ENCODE measurements at regions not wholly inside any gene's neighbourhood (a gene's known extent, or its start where the extent isn't known, plus 50 kb on each side); places are given as distances from the start of the nearest gene placed in this dataset.

DNA sequence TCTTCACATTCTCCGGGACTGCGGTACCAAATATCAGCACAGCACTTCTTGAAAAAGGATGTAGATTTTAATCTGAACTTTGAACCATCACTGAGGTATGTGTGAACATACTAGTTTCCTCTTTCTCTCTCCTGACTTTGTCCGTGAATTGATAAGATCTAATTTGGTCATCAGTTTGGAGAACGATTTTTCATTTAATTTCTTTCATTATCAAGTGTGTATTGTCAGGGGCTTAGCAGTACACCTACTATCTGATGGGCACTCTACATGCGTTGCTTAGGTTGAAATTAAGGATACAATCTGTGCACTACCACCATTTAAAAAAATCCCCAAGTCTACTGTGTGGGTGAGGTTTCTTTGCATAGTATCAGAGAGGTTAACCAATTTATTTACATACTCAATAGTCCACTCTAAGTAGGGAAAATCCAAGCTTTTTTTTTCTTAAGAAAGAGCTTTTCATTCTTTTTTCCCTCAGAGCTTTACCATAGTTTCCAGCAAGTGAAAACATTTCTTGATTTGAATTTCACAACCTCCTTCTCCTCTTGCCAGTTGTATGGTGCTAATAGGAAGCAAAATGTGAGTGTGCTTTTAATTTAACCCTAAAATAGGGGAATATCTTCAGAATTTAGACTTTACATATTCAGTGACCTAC lies 105.4 kb upstream of the ESR1 start:
- peak in 1 of 14 experiments; percentile 28 for DNase-seq
- no peaks in the 10 kb centered on the region for H3K27me3 ChIP-seq (ENCODE audit: control insufficient read depth in 1 of 2, insufficient read depth in 2 of 2, low read length in 2 of 2)
- CTCF ChIA-PET: no interaction called here
- H3K4me3 ChIP-seq (ENCODE audit: low read length): no peak overlapping the region
- Mint-ChIP-seq H3K4me1 (ENCODE audit: low read depth) (peaks cover 25% of the 10 kb centered on the region), H3K27ac (peak overlapping the region; percentile 62), H3K36me3 (ENCODE audit: low read depth) (no peaks in the 10 kb centered on the region), H3K9me3 (no peaks in the 10 kb centered on the region), H3K4me3 (no peak overlapping the region), H3K27me3 (no peaks in the 10 kb centered on the region)
- TF ChIP-seq, protein P1, sequence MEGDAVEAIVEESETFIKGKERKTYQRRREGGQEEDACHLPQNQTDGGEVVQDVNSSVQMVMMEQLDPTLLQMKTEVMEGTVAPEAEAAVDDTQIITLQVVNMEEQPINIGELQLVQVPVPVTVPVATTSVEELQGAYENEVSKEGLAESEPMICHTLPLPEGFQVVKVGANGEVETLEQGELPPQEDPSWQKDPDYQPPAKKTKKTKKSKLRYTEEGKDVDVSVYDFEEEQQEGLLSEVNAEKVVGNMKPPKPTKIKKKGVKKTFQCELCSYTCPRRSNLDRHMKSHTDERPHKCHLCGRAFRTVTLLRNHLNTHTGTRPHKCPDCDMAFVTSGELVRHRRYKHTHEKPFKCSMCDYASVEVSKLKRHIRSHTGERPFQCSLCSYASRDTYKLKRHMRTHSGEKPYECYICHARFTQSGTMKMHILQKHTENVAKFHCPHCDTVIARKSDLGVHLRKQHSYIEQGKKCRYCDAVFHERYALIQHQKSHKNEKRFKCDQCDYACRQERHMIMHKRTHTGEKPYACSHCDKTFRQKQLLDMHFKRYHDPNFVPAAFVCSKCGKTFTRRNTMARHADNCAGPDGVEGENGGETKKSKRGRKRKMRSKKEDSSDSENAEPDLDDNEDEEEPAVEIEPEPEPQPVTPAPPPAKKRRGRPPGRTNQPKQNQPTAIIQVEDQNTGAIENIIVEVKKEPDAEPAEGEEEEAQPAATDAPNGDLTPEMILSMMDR (IDR thresholded peaks at IDR 0.05): no peak
- intact Hi-C loops (cut with DNase I, micrococcal nuclease): no loop called here
- H3K9me3 ChIP-seq (ENCODE audit: control insufficient read depth in 1 of 2, insufficient read depth in 1 of 2, low read length in 2 of 2): peaks cover 0 to 3% of the 10 kb centered on the region in 2 experiments
- POLR2A ChIA-PET: interaction anchor here (0.9 to 1.9 kb wide), 3 partner anchors 11 to 26 kb away, joined by 3 to 6 read pairs (median 5); no protein-coding TSS in a partner anchor
- H3K4me1 ChIP-seq (ENCODE audit: insufficient read depth, low read length): peaks cover 12% of the 10 kb centered on the region
- H3K36me3 ChIP-seq (ENCODE audit: insufficient read depth, low read length): no peaks in the 10 kb centered on the region
- no peak overlapping the region for H3K27ac ChIP-seq (ENCODE audit: low read depth in 1 of 2, low read length in 2 of 2)
- ATAC-seq (ENCODE audit: poor library complexity): no peak

DNA sequence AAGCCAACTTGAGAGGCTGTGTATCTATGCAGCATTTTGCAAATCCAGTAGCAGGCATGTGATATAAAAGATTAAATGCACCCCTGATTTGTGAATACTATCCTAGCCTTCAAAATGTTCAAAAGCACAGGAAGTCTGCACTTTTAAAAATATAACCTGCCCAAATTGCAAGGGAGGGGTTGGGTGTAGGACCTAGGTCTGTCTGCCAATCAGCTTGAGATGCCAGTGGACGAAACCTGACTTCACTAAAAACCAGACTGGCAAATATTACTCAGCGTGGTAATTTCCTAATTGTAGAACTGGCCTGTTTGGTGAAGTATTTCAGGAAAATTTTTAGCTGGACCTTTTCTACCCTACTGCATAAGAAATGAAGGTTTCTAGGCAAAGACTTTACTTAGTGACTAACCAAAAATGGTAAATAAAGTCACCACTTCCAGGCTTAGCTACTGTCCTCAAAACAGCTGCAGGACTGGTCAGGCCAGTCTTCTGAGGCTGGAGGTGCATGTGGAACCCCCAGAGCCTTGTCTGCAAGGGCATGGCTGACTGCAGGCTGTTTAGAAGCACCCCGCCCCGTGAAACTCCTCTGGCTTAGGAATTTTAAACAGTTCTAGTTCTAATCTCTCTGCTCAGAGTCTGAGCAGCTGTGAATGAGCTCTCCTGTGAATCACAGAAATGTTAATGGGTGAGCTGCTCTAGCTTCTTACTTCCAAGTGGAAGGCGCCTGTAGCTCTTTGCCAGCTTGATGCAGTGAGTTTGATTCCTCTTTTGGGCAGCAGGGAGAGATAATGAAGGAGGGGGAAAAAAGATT lies 104.4 kb upstream of the ESR1 start:
- TF ChIP-seq, protein P1 (IDR thresholded peaks at IDR 0.05): no peak
- no peaks in the 10 kb centered on the region for H3K27me3 ChIP-seq (ENCODE audit: control insufficient read depth in 1 of 2, insufficient read depth in 2 of 2, low read length in 2 of 2)
- H3K4me1 ChIP-seq (ENCODE audit: insufficient read depth, low read length): peaks cover 12% of the 10 kb centered on the region
- peak overlapping the region in 1 of 2 donors; percentile 20 for H3K27ac ChIP-seq (ENCODE audit: low read depth in 1 of 2, low read length in 2 of 2)
- intact Hi-C loops (cut with DNase I, micrococcal nuclease): no loop called here
- ATAC-seq (ENCODE audit: poor library complexity) (no peak), DNase-seq (peak in 1 of 14 experiments; percentile 30)
- H3K4me3 ChIP-seq (ENCODE audit: low read length): no peak overlapping the region
- no peaks in the 10 kb centered on the region for H3K36me3 ChIP-seq (ENCODE audit: insufficient read depth, low read length)
- Mint-ChIP-seq H3K4me3 (no peak overlapping the region), H3K27ac (peak overlapping the region; percentile 4), H3K36me3 (ENCODE audit: low read depth) (no peaks in the 10 kb centered on the region), H3K9me3 (no peaks in the 10 kb centered on the region), H3K4me1 (ENCODE audit: low read depth) (peaks cover 25% of the 10 kb centered on the region), H3K27me3 (no peaks in the 10 kb centered on the region)
- POLR2A ChIA-PET: interaction anchor here (0.9 to 1.9 kb wide), 2 partner anchors 12 to 27 kb away, joined by 3 to 6 read pairs; no protein-coding TSS in a partner anchor
- CTCF ChIA-PET: no interaction called here
- peaks cover 0 to 2% of the 10 kb centered on the region in 2 experiments for H3K9me3 ChIP-seq (ENCODE audit: control insufficient read depth in 1 of 2, insufficient read depth in 1 of 2, low read length in 2 of 2)

DNA sequence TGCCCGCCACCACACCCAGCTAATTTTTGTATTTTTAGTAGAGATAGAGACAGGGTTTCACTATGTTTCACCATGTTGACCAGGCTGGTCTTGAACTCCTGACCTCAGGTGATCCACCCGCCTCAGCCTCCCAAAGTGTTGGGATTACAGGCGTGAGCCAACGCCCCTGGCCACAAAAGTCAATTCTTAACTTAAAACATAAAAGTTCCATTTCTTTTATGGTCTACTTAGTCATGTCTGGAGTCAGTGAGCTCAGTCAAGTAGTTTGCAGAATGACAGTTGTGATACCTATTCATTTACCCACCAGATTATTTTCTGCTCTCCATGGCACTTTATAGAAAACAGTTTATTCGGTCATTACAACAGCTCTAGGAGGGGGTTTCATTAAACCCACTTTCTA lies 103.1 kb upstream of the ESR1 start:
- peaks cover 12% of the 10 kb centered on the region for H3K4me1 ChIP-seq (ENCODE audit: insufficient read depth, low read length)
- intact Hi-C loops (cut with DNase I, micrococcal nuclease): no loop called here
- ATAC-seq (ENCODE audit: poor library complexity) (no peak), DNase-seq (no peak)
- Mint-ChIP-seq H3K4me3 (no peak overlapping the region), H3K9me3 (no peaks in the 10 kb centered on the region), H3K4me1 (ENCODE audit: low read depth) (peaks cover 25% of the 10 kb centered on the region), H3K27me3 (no peaks in the 10 kb centered on the region), H3K36me3 (ENCODE audit: low read depth) (no peaks in the 10 kb centered on the region), H3K27ac (no peak overlapping the region)
- no peaks in the 10 kb centered on the region for H3K36me3 ChIP-seq (ENCODE audit: insufficient read depth, low read length)
- TF ChIP-seq, protein P1 (IDR thresholded peaks at IDR 0.05): no peak
- no peaks in the 10 kb centered on the region for H3K9me3 ChIP-seq (ENCODE audit: control insufficient read depth in 1 of 2, insufficient read depth in 1 of 2, low read length in 2 of 2)
- CTCF ChIA-PET: no interaction called here
- no peak overlapping the region for H3K27ac ChIP-seq (ENCODE audit: low read depth in 1 of 2, low read length in 2 of 2)
- POLR2A ChIA-PET: interaction anchor here (1.8 kb wide), 1 partner anchor 14 kb away, joined by 7 read pairs; no protein-coding TSS in a partner anchor
- no peaks in the 10 kb centered on the region for H3K27me3 ChIP-seq (ENCODE audit: control insufficient read depth in 1 of 2, insufficient read depth in 2 of 2, low read length in 2 of 2)
- H3K4me3 ChIP-seq (ENCODE audit: low read length): no peak overlapping the region

All from CD4-positive, alpha-beta T cell (primary cell).